Calu3 (cell line): ENCODE measurements at regions not wholly inside any gene's neighbourhood (a gene's known extent, or its start where the extent isn't known, plus 50 kb on each side); places are given as distances from the start of the nearest gene placed in this dataset.

Source experiments
- BruUV-seq: library from RNA; stranded (reverse); fragments of 400-500 nt; replicated peaks from 2 replicates; lab custom pipeline; 2021; lab: Mats Ljungman, UMichigan
- CTCF ChIA-PET: fragments of 300-600 bp; sonication (Branson Sonifier 250); formaldehyde crosslinking; loops from one replicate; lab custom pipeline; 2022; ENCODE audit warnings: antibody characterized with exemption; lab: Charles Lee
- DNase-seq: peaks from one replicate; pipeline ENCODE4 v3.0.0; 2022
- H3K27ac Mint-ChIP-seq: one replicate; pipeline ENCODE4 v1.8.0; 2022; ENCODE audit warnings: mixed read lengths; ENCODE audit not compliant: unreplicated experiment
- H3K27me3 Mint-ChIP-seq: one replicate; pipeline ENCODE4 v1.8.0; 2022; ENCODE audit warnings: mixed read lengths; ENCODE audit not compliant: unreplicated experiment
- H3K36me3 Mint-ChIP-seq: one replicate; pipeline ENCODE4 v1.8.0; 2022; ENCODE audit warnings: mild to moderate bottlenecking, moderate library complexity, mixed read lengths; ENCODE audit not compliant: insufficient read depth, unreplicated experiment
- H3K4me1 Mint-ChIP-seq: one replicate; pipeline ENCODE4 v1.8.0; 2022; ENCODE audit warnings: mild to moderate bottlenecking, low read depth, mixed read lengths; ENCODE audit not compliant: unreplicated experiment
- H3K4me3 Mint-ChIP-seq: one replicate; pipeline ENCODE4 v1.8.0; 2022; ENCODE audit warnings: mild to moderate bottlenecking, low read depth, moderate library complexity, mixed read lengths; ENCODE audit not compliant: unreplicated experiment
- H3K9me3 Mint-ChIP-seq: one replicate; pipeline ENCODE4 v1.8.0; 2022; ENCODE audit warnings: low read depth, mixed read lengths; ENCODE audit not compliant: unreplicated experiment
- CTCF ChIP-seq: fragments of 200-600 bp; IDR thresholded peaks from one replicate; pipeline ENCODE4 v1.8.0; 2022; ENCODE audit warnings: antibody characterized with exemption; ENCODE audit not compliant: unreplicated experiment
- intact Hi-C: fragments of 100-400 bp; cut with micrococcal nuclease; formaldehyde crosslinking; loops from one replicate; pipeline ENCODE4 v1.10.0; 2022; ENCODE audit not compliant: unreplicated experiment

- H3K36me3 Mint-ChIP-seq = no peaks in the 10 kb centered on the region
- no peaks in the 10 kb centered on the region for H3K27me3 Mint-ChIP-seq
- DNase-seq = no peak
- no peaks in the 10 kb centered on the region for H3K4me1 Mint-ChIP-seq
- intact Hi-C loops = no loop called here
- BruUV-seq = no TSS peak
- H3K9me3 Mint-ChIP-seq = no peaks in the 10 kb centered on the region
- no peak overlapping the region for H3K4me3 Mint-ChIP-seq
- H3K27ac Mint-ChIP-seq = no peak overlapping the region
- CTCF ChIA-PET = interaction anchor here (0.7 kb wide), 1 partner anchor 1569 kb away, joined by 4 read pairs; no protein-coding TSS in a partner anchor
- no peak for TF ChIP-seq CTCF
Measured at GRCh38 chr9:30522061-30522460, 1862.4 kb upstream of the ACO1 start.

- no peaks in the 10 kb centered on the region for H3K27me3 Mint-ChIP-seq
Measured at GRCh38 chr9:30522486-30522885, 1862.0 kb upstream of the ACO1 start.

GRCh38 chr9:30524311-30524710 is 1860.1 kb upstream of the ACO1 start:
- Mint-ChIP-seq H3K4me1 (no peaks in the 10 kb centered on the region), H3K36me3 (no peaks in the 10 kb centered on the region), H3K27me3 (no peaks in the 10 kb centered on the region), H3K27ac (no peak overlapping the region), H3K9me3 (no peaks in the 10 kb centered on the region), H3K4me3 (no peak overlapping the region)
- CTCF ChIA-PET = no interaction called here
- no peak for DNase-seq
- TF ChIP-seq CTCF = no peak
- no TSS peak for BruUV-seq
- intact Hi-C loops = no loop called here

More at GRCh38 chr9:30522486-30522885, 1862.0 kb upstream of the ACO1 start:
- Mint-ChIP-seq H3K27ac (no peak overlapping the region), H3K4me3 (no peak overlapping the region), H3K36me3 (no peaks in the 10 kb centered on the region), H3K9me3 (no peaks in the 10 kb centered on the region), H3K4me1 (no peaks in the 10 kb centered on the region)
- intact Hi-C loops = no loop called here
- no TSS peak for BruUV-seq
- CTCF ChIA-PET = no interaction called here
- no peak for DNase-seq
- TF ChIP-seq CTCF = no peak

GRCh38 chr9:30534455-30534854 is 1850.0 kb upstream of the ACO1 start:
- BruUV-seq = no TSS peak
- CTCF ChIA-PET = no interaction called here
- Mint-ChIP-seq H3K36me3 (no peaks in the 10 kb centered on the region), H3K4me1 (no peaks in the 10 kb centered on the region), H3K27ac (no peak overlapping the region), H3K27me3 (no peaks in the 10 kb centered on the region), H3K9me3 (no peaks in the 10 kb centered on the region), H3K4me3 (no peak overlapping the region)
- intact Hi-C loops = no loop called here
- no peak for TF ChIP-seq CTCF
- DNase-seq = no peak

GRCh38 chr9:30534896-30535295 is 1849.5 kb upstream of the ACO1 start:
- TF ChIP-seq CTCF = no peak
- Mint-ChIP-seq H3K27ac (no peak overlapping the region), H3K36me3 (no peaks in the 10 kb centered on the region), H3K4me1 (no peaks in the 10 kb centered on the region), H3K27me3 (no peaks in the 10 kb centered on the region), H3K9me3 (no peaks in the 10 kb centered on the region), H3K4me3 (no peak overlapping the region)
- intact Hi-C loops = no loop called here
- BruUV-seq = no TSS peak
- no peak for DNase-seq
- CTCF ChIA-PET = no interaction called here
